GM19240 (cell line): ENCODE measurements at regions not wholly inside any gene's neighbourhood (a gene's known extent, or its start where the extent isn't known, plus 50 kb on each side); places are given as distances from the start of the nearest gene placed in this dataset.
"Not testable (repeated sequence)": the region's sequence is repeated elsewhere in the genome, so short reads cannot be mapped to it uniquely, and the experiment has no call there.

Experiments
- DNase-seq: peaks from one replicate; pipeline ENCODE4 v3.0.0; 2011; ENCODE audit warnings: low spot score; ENCODE audit not compliant: insufficient read length

GRCh38 chr6:92644104-92644791 lies 775.1 kb downstream of the EPHA7 start:
- not testable (repeated sequence) for DNase-seq

- DNase-seq, result no peak
These were observed 783.7 kb downstream of the EPHA7 start for GRCh38 chr6:92635553-92636153.

DNA sequence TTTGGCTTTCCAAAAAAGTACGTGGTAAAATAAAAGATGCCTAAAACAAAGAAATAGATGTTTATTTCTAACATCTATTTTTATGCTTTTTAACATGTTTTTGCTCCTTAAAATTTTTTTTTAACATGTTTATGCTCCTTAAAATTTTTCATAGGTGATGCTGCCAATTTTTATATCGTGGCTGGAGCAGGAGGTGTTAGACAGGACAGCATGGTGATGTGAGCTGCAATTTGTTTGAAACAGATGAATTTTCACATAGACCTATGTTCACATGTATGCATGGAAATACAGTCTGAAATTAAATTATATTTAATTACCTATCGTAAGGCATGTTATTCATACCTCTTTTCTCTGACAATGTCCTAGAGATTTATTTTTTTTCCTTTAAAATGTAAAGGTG lies 784.8 kb downstream of the EPHA7 start:
- DNase-seq, result no peak

GRCh38 chr6:92623431-92623830 lies 795.9 kb downstream of the EPHA7 start:
- no peak for DNase-seq

GRCh38 chr6:92617721-92618120 lies 801.6 kb downstream of the EPHA7 start:
- DNase-seq, result no peak

DNA sequence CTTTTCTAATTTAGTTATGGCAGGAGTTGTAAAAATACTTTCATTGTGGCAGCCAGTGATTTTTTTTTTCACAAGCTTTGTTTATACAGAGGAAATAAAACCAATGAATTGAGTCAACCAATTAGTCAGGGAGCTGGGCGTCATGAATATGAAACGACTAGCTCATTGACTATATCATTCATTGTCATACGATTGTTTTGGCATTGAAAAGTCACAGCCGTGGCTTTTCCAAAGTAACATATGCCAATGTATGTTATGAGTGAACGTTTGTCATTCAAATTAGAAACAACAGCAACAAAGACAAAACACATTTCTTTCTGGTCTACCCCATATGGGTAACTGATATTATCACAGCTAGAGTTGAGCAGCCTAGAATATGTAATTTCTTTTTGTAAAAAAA lies 810.6 kb downstream of the EPHA7 start:
- no peak for DNase-seq

GRCh38 chr6:92593201-92593600 lies 826.2 kb downstream of the EPHA7 start:
- no peak for DNase-seq

- DNase-seq, result no peak
These were observed 829.4 kb downstream of the EPHA7 start for GRCh38 chr6:92589996-92590395.

DNA sequence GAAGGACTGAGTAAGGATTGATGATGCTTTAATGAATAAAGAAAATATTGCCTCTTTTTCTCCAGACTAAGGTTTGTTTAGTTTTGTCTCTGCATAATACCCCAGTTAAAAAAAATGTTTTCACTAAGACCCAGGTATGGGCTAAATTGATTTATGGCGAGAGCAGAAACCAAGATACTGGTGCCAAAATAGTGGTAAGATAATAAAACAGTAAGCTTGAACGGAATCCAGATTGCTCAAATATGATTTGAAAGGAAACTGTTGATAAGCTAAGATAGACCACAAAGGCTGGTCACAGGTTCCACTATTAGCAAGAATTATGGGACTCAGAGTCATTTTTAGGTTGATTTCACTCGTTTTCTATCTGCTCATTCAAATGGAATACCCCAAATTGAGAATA lies 831.2 kb downstream of the EPHA7 start:
- DNase-seq, result no peak

DNA sequence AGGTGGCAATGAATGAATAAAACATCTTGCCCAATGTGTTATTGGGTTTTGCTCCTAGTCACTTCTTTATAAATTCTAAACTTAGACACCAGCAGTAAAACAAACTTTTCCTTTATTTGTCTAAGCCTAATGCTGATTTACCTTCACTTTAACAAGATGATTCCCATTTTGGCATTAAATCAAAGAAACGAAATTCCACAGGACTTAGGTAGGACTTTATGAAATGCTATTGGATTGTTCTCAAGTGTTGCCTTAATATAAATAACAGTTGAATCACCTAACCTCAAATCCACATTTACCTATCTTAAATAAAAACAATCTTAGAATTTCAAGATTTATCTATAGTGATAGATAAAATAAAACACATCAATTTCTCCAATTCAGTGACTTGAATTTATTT lies 831.8 kb downstream of the EPHA7 start:
- no peak for DNase-seq

GRCh38 chr6:92586236-92586977 lies 833.0 kb downstream of the EPHA7 start:
- no peak for DNase-seq

- no peak for DNase-seq
These were observed 837.1 kb downstream of the EPHA7 start for GRCh38 chr6:92582211-92582610.

- no peak for DNase-seq
These were observed 842.2 kb downstream of the EPHA7 start for GRCh38 chr6:92577077-92577719.

- no peak for DNase-seq
These were observed 850.8 kb downstream of the EPHA7 start for GRCh38 chr6:92568541-92568940.

DNA sequence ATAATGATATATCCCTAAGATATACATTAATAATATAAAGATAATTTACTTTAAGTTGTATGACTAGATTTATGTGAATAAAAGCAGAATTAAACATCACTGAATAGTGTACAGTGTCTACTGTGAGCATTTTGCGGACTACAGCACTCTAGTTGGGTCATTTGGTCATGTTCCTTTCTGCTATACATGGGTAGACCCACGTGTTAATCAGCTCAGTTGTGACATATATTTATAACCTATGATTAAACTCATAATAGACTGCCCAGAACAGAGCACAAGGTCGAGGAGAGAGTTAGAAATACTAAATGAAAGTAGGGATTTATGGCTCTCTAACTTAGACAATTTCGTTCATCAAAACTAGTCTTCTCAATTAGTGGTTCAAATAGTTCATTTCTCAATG lies 852.7 kb downstream of the EPHA7 start:
- no peak for DNase-seq

DNA sequence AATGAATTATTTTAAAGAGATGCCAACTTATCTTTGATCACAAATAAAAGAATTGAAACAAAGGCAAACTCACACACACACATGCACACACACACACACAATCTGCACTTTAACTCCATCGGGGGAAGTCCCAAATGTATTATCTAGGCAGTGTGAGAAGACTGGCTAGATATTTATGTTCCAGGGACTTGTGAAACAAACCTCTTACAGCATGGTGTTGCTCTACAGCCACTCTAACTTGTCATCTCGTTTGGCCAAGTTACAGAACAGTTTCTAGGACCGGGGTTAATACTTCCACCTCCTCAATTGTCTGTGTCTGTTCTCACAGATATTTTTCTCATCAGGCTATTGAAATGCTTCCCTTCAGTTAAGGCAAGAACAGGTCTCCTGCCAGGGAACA lies 855.0 kb downstream of the EPHA7 start:
- DNase-seq, result no peak

GRCh38 chr6:92559611-92560010 lies 859.7 kb downstream of the EPHA7 start:
- DNase-seq, result no peak

- no peak for DNase-seq
These were observed 860.4 kb downstream of the EPHA7 start for GRCh38 chr6:92559003-92559402.

DNA sequence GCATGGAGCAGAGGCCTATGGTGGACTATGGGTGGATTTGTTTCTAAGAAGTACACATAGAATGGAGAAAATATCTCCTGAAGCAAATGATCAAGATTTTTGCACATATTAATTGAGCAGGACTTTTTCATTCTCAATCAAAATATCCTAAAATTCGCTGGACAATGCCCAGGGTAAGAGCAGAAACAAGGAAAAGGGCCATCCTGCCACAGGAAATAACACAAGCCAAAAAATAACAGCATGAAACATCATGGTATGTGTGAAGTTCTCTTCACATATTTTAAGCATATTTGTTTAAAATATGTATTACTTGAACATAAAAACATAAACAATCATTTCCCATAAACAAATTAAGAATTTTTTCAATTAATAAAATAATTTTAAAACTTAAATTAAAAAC lies 868.9 kb downstream of the EPHA7 start:
- DNase-seq, result no peak

DNA sequence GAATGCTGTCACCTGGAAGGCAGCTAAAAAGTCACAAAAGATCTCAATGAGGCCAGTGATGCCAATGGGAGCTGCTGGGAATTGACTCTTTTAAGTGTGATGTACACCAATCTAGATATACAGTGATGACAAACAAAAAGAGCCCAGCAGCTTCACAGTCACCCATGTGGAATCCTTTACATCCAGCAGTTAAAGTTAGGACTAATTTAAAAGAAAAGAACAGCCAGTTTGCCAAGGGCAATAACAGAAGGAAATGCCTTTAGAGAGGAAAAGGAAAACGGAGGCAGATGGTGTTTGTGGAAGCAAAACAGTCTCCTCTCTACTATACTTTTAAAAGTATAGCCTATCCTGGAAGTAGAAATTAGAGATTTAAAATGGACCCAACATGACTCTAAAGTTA lies 873.5 kb downstream of the EPHA7 start:
- no peak for DNase-seq

DNA sequence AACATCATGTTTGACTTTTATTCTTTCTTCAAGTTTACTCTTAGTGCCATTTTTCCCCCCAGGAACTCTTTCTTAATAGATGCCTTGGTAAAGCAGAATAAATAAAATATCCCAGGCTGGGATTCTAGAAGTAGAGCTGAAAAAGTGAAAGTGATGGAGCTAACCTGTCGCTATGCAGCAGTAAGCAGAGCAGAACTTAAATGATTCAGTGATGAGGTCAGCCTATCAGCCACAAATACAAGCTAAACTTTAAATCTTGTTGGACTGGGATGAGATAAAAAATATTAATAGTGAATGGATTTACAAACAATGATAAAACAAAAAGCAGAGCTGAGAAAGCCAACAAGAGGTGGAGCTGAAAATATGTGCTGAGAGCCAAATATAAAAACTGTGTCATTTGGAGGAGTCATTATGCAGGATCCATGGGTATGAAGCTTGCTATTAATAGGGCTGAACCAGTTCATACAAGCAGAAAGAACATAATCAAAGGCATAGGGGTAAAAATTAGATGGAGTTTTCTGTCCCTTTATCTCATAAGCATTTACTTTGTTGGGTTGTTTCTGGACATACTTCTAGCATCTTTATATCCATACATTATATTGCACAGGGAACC lies 877.8 kb downstream of the EPHA7 start:
- no peak for DNase-seq

GRCh38 chr6:92538926-92539325 lies 880.4 kb downstream of the EPHA7 start:
- no peak for DNase-seq
